ENCODE measurements at regions not wholly inside any gene's neighbourhood (a gene's known extent, or its start where the extent isn't known, plus 50 kb on each side); places are given as distances from the start of the nearest gene placed in this dataset.
"Not testable (repeated sequence)": the region's sequence is repeated elsewhere in the genome, so short reads cannot be mapped to it uniquely, and the experiment has no call there.

DNA sequence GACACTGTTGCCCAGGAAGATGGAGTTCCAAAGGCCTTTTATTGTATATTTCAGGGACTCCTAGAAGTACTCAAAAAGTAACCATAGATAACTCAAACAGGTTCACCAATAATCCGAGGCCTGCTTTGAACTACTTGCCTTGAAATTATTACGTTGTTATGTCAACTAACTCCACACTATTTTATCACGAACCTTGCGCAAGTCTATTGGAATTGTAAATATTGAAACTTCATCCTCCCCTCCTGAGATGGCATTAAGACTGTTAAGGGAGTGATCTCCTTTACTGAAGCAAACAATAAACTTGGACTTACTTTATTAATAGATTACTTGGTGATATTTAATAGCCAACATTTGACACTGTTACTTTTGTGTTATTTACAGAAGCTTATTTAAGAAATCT lies 199.6 kb upstream of the GADL1 start:
- Histone ChIP-seq H3K27ac (ENCODE audit: low read depth, low read length) (no peak overlapping the region), H3K9me3 (ENCODE audit: control insufficient read depth, insufficient read depth, low read length) (no peaks in the 10 kb centered on the region), H3K4me3 (ENCODE audit: low read depth, low read length) (no peak overlapping the region), H3K27me3 (ENCODE audit: control insufficient read depth, insufficient read depth, low read length) (no peaks in the 10 kb centered on the region)
- POLR2A ChIA-PET: no interaction called here
- CTCF ChIA-PET: interaction anchor here (1.1 kb wide), 1 partner anchor 160 kb away, joined by 3 read pairs; no protein-coding TSS in a partner anchor
- no peak for DNase-seq (ENCODE audit: low read depth, low spot score)
- no peak for TF ChIP-seq CTCF (IDR thresholded peaks at IDR 0.05; ENCODE audit: low read depth, low read length)

- Histone ChIP-seq H3K4me3 (ENCODE audit: low read depth, low read length) (no peak overlapping the region), H3K27me3 (ENCODE audit: control insufficient read depth, insufficient read depth, low read length) (no peaks in the 10 kb centered on the region), H3K9me3 (ENCODE audit: control insufficient read depth, insufficient read depth, low read length) (no peaks in the 10 kb centered on the region), H3K27ac (ENCODE audit: low read depth, low read length) (no peak overlapping the region)
- no peak for DNase-seq (ENCODE audit: low read depth, low spot score)
- no peak for TF ChIP-seq CTCF (IDR thresholded peaks at IDR 0.05; ENCODE audit: low read depth, low read length)
- ChIA-PET POLR2A (no interaction called here), CTCF (no interaction called here)
Observed at GRCh38 chr3:31095255-31095654, 200.8 kb upstream of the GADL1 start.

GRCh38 chr3:31096661-31097395 lies 202.4 kb upstream of the GADL1 start:
- ChIA-PET CTCF (no interaction called here), POLR2A (no interaction called here)
- Histone ChIP-seq H3K9me3 (ENCODE audit: control insufficient read depth, insufficient read depth, low read length) (no peaks in the 10 kb centered on the region), H3K4me3 (ENCODE audit: low read depth, low read length) (no peak overlapping the region), H3K27me3 (ENCODE audit: control insufficient read depth, insufficient read depth, low read length) (no peaks in the 10 kb centered on the region), H3K27ac (ENCODE audit: low read depth, low read length) (no peak overlapping the region)
- DNase-seq (ENCODE audit: low read depth, low spot score): no peak
- no peak for TF ChIP-seq CTCF (IDR thresholded peaks at IDR 0.05; ENCODE audit: low read depth, low read length)

DNA sequence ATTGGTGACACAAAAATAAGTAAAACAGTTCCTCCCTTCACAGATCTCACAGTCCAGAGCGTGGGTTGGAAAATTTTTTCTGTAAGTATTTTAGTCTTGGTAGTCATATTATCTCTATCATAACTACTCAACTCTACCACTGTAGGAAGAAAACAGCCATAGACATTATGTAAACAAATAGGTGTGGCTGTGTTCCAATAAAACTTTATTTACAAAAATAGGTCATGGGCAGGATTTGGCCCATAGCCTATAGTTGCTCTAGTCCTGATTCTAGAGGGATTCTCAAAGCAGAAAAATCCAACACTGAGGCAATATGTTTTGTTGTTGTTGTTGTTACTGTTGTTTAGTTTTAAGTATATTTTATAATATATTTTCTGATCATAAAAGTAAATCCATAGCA lies 206.1 kb upstream of the GADL1 start:
- Histone ChIP-seq H3K9me3 (ENCODE audit: control insufficient read depth, insufficient read depth, low read length) (no peaks in the 10 kb centered on the region), H3K4me3 (ENCODE audit: low read depth, low read length) (no peak overlapping the region), H3K27me3 (ENCODE audit: control insufficient read depth, insufficient read depth, low read length) (no peaks in the 10 kb centered on the region), H3K27ac (ENCODE audit: low read depth, low read length) (no peak overlapping the region)
- no peak for DNase-seq (ENCODE audit: low read depth, low spot score)
- TF ChIP-seq CTCF (IDR thresholded peaks at IDR 0.05; ENCODE audit: low read depth, low read length): no peak
- ChIA-PET POLR2A (no interaction called here), CTCF (no interaction called here)

DNA sequence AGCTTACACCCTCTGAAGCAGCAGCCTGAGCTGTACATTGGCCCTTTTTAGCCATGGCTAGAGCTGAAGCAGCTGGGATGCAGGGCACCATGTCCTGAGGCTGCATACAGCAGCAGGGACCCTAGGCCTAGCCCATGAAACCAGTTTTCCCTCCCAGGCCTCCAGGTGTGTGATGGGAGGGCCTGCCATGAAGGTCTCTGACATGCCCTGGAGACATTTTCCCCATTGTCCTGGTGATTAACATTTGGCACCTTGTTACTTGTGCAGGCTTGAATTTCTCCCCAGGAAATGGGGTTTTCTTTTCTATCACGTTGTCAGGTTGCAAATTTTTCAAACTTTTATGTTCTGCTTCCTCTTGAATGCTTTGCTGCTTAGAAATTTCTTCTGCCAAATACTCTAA lies 206.8 kb upstream of the GADL1 start:
- CTCF ChIA-PET; H3K9me3 ChIP-seq (ENCODE audit: control insufficient read depth, insufficient read depth, low read length); DNase-seq (ENCODE audit: low read depth, low spot score); H3K27ac ChIP-seq (ENCODE audit: low read depth, low read length); H3K4me3 ChIP-seq (ENCODE audit: low read depth, low read length); H3K27me3 ChIP-seq (ENCODE audit: control insufficient read depth, insufficient read depth, low read length): not testable (repeated sequence)
- POLR2A ChIA-PET: interaction anchor here (0.6 kb wide), 1 partner anchor 375 kb away, joined by 3 read pairs; no protein-coding TSS in a partner anchor

Data from AG04450 (cell line).